Mammary epithelial cell (primary cell): ENCODE measurements at regions not wholly inside any gene's neighbourhood (a gene's known extent, or its start where the extent isn't known, plus 50 kb on each side); places are given as distances from the start of the nearest gene placed in this dataset.

Source experiments
- EZH2 ChIP-seq: IDR thresholded peaks from 2 replicates; pipeline ENCODE4 v1.6.1; 2012; ENCODE audit warnings: low read length, inconsistent platforms, borderline replicate concordance
- TF ChIP-seq, protein P1 (sequence below), 2 donors: IDR thresholded peaks in 1 of 2; conservative IDR thresholded peaks in 1 of 2; 2 replicates each; pipeline ENCODE4 v1.5.1; 2011 to 2012; ENCODE audit warnings: inconsistent platforms in 2 of 2, low read length in 2 of 2, mild to moderate bottlenecking in 2 of 2, control low read depth in 1 of 2, low read depth in 1 of 2; ENCODE audit not compliant: insufficient read depth in 1 of 2; ENCODE audit errors: extremely low read depth in 1 of 2

- TF ChIP-seq, protein P1, sequence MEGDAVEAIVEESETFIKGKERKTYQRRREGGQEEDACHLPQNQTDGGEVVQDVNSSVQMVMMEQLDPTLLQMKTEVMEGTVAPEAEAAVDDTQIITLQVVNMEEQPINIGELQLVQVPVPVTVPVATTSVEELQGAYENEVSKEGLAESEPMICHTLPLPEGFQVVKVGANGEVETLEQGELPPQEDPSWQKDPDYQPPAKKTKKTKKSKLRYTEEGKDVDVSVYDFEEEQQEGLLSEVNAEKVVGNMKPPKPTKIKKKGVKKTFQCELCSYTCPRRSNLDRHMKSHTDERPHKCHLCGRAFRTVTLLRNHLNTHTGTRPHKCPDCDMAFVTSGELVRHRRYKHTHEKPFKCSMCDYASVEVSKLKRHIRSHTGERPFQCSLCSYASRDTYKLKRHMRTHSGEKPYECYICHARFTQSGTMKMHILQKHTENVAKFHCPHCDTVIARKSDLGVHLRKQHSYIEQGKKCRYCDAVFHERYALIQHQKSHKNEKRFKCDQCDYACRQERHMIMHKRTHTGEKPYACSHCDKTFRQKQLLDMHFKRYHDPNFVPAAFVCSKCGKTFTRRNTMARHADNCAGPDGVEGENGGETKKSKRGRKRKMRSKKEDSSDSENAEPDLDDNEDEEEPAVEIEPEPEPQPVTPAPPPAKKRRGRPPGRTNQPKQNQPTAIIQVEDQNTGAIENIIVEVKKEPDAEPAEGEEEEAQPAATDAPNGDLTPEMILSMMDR (conservative IDR thresholded peaks at IDR 0.05 in 1 of 2, IDR thresholded peaks at IDR 0.05 in 1 of 2; ENCODE audit: extremely low read depth in 1 of 2, insufficient read depth in 1 of 2, low read depth in 1 of 2, low read length in 2 of 2): no peak
- TF ChIP-seq EZH2: no peak
Measured at GRCh38 chrX:10070714-10071436, 85.9 kb upstream of the CLCN4 start.
